GM12874 (cell line): ENCODE measurements at regions not wholly inside any gene's neighbourhood (a gene's known extent, or its start where the extent isn't known, plus 50 kb on each side); places are given as distances from the start of the nearest gene placed in this dataset.

Source experiments
- CTCF ChIP-seq: IDR thresholded peaks from 2 replicates; pipeline ENCODE4 v1.5.1; 2011; ENCODE audit warnings: low read depth, mild to moderate bottlenecking, control low read depth, low read length, moderate library complexity; ENCODE audit not compliant: insufficient read depth

GRCh38 chr22:27133681-27134314 lies 476.4 kb downstream of the MIAT start:
- TF ChIP-seq CTCF, result no peak

GRCh38 chr22:27134315-27134701 lies 476.9 kb downstream of the MIAT start:
- TF ChIP-seq CTCF, result no peak

GRCh38 chr22:27135031-27135981 lies 477.9 kb downstream of the MIAT start:
- no peak for TF ChIP-seq CTCF

GRCh38 chr22:27136596-27136995 lies 479.2 kb downstream of the MIAT start:
- TF ChIP-seq CTCF, result no peak

GRCh38 chr22:27137871-27138337 lies 480.5 kb downstream of the MIAT start:
- no peak for TF ChIP-seq CTCF

- TF ChIP-seq CTCF, result no peak
These were observed 481.1 kb downstream of the MIAT start for GRCh38 chr22:27138471-27138870.

- no peak for TF ChIP-seq CTCF
These were observed 482.6 kb downstream of the MIAT start for GRCh38 chr22:27139935-27140511.
